Activated CD4-positive, alpha-beta memory T cell treated with anti-CD3 and anti-CD28 coated beads for 36 hours (primary cell): ENCODE measurements at regions not wholly inside any gene's neighbourhood (a gene's known extent, or its start where the extent isn't known, plus 50 kb on each side); places are given as distances from the start of the nearest gene placed in this dataset.

Experiments
- CTCF ChIA-PET: fragments of 350-600 bp; sonication (Branson Sonifier 250); formaldehyde crosslinking; loops from one replicate; lab custom pipeline; 2021; ENCODE audit warnings: antibody characterized with exemption, inconsistent platforms; lab: Charles Lee
- POLR2A ChIA-PET: fragments of 350-600 bp; sonication (Branson Sonifier 250); formaldehyde crosslinking; loops from one replicate; lab custom pipeline; 2021; ENCODE audit warnings: antibody characterized with exemption; lab: Charles Lee
- DNase-seq: peaks from one replicate; pipeline ENCODE4 v3.0.0-alpha.2; 2020
- H3K27ac Mint-ChIP-seq: one replicate; pipeline ENCODE4 v1.8.0; 2021; ENCODE audit warnings: mixed read lengths
- H3K27me3 Mint-ChIP-seq: one replicate; pipeline ENCODE4 v1.8.0; 2021; ENCODE audit warnings: mixed read lengths
- H3K36me3 Mint-ChIP-seq: one replicate; pipeline ENCODE4 v1.8.0; 2021; ENCODE audit warnings: mixed read lengths
- H3K4me1 Mint-ChIP-seq: one replicate; pipeline ENCODE4 v1.8.0; 2021; ENCODE audit warnings: low read depth, mixed read lengths
- H3K4me3 Mint-ChIP-seq: one replicate; pipeline ENCODE4 v1.8.0; 2021; ENCODE audit warnings: mild to moderate bottlenecking, mixed read lengths
- H3K9me3 Mint-ChIP-seq: one replicate; pipeline ENCODE4 v1.8.0; 2021; ENCODE audit warnings: mixed read lengths
- intact Hi-C: fragments of 100-400 bp; cut with micrococcal nuclease; formaldehyde crosslinking; loops from one replicate; pipeline ENCODE4 v1.15.1; 2023

GRCh38 chr6:21414065-21414464, 179.5 kb upstream of the SOX4 start:
- no peaks in the 10 kb centered on the region for H3K4me1 Mint-ChIP-seq
- POLR2A ChIA-PET, result no interaction called here
- peaks cover 2% of the 10 kb centered on the region for H3K9me3 Mint-ChIP-seq
- H3K27ac Mint-ChIP-seq, result no peak overlapping the region
- H3K36me3 Mint-ChIP-seq, result no peaks in the 10 kb centered on the region
- DNase-seq, result no peak
- no peak overlapping the region for H3K4me3 Mint-ChIP-seq
- peaks cover 6% of the 10 kb centered on the region for H3K27me3 Mint-ChIP-seq
- intact Hi-C loops, result no loop called here
- CTCF ChIA-PET, result no interaction called here

DNA sequence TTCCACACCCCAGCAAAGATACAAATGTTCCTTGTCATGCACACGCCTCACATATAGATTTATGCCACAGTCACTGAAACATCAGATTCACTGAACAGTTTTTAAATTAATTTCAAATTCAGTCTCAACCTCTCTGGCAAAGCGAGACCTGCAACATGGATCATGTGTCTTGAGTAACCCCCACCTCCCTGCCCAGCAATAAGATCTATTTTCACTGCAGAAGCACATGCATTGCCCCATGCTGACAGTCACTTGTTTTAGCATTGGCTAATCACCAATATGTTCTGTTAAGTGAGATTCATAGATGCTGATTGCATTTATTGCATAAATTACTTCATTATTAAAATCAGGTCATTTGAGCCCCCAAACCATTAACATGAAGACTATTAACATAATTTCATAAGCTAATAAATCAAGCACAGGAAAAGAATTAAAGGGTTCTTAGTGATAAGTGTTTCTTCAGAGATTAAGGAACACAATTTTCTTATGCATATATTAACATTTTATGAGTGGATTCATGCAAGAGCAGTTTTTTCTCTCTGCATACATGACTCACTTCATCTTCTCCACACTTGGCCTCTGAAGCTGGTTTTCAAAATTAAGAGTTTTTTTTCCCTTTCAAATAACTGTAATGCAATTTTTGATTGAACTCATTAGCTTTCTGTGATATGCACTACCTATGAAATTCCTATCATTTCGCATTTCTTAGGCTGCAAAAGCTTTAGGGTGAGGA, 173.2 kb upstream of the SOX4 start:
- Mint-ChIP-seq H3K9me3 (peaks cover 3% of the 10 kb centered on the region), H3K4me3 (no peak overlapping the region), H3K27me3 (no peaks in the 10 kb centered on the region), H3K36me3 (no peaks in the 10 kb centered on the region), H3K27ac (no peak overlapping the region), H3K4me1 (no peaks in the 10 kb centered on the region)
- intact Hi-C loops, result no loop called here
- ChIA-PET CTCF (no interaction called here), POLR2A (no interaction called here)
- no peak for DNase-seq

GRCh38 chr6:21420926-21421325, 172.6 kb upstream of the SOX4 start:
- Mint-ChIP-seq H3K27me3 (no peaks in the 10 kb centered on the region), H3K27ac (no peak overlapping the region), H3K36me3 (no peaks in the 10 kb centered on the region), H3K4me3 (no peak overlapping the region), H3K4me1 (no peaks in the 10 kb centered on the region), H3K9me3 (peaks cover 4% of the 10 kb centered on the region)
- intact Hi-C loops, result no loop called here
- ChIA-PET POLR2A (no interaction called here), CTCF (no interaction called here)
- DNase-seq, result no peak

- Mint-ChIP-seq H3K4me3 (no peak overlapping the region), H3K27ac (no peak overlapping the region), H3K36me3 (no peaks in the 10 kb centered on the region), H3K9me3 (peaks cover 8% of the 10 kb centered on the region), H3K4me1 (no peaks in the 10 kb centered on the region), H3K27me3 (no peaks in the 10 kb centered on the region)
- ChIA-PET CTCF (no interaction called here), POLR2A (no interaction called here)
- no peak for DNase-seq
- intact Hi-C loops, result no loop called here
Observed at GRCh38 chr6:21423106-21423854, 170.3 kb upstream of the SOX4 start.

DNA sequence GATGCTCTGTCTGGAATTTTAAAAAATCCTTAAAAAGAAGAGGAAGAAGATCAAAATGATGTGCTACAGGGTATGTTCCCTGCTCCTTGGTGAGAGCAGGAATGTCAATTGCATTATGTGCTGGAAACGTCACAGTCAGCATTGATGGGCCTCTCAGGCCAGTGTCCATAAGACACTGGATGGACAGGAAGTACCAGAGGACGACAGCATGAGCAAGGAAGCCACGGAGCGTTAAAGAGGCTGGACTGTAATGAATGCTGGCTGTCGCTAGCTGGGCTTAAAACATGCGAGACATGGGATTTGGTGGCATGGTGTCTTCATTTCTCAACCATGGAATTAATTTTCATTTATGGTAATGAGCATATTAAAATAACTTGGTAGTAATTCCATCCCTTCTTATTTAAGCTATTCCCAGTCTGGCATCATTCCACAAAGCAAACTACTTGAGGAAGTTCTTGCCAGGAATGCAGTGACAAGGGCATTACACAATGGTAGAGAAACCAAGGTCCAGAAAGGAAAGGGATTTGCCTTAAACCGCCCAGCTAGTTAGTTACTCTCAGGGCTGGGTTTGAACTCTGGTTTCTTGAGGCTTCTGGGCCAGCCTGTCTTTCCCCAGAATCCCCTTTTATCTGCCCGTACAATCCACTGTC, 166.6 kb upstream of the SOX4 start:
- intact Hi-C loops, result no loop called here
- DNase-seq, result no peak
- H3K9me3 Mint-ChIP-seq, result peaks cover 6% of the 10 kb centered on the region

GRCh38 chr6:21429291-21429690, 164.3 kb upstream of the SOX4 start:
- H3K9me3 Mint-ChIP-seq, result peaks cover 4% of the 10 kb centered on the region
- H3K4me3 Mint-ChIP-seq, result no peak overlapping the region
- H3K4me1 Mint-ChIP-seq, result no peaks in the 10 kb centered on the region
- H3K27me3 Mint-ChIP-seq, result peaks cover 9% of the 10 kb centered on the region
- intact Hi-C loops, result no loop called here
- H3K36me3 Mint-ChIP-seq, result no peaks in the 10 kb centered on the region
- CTCF ChIA-PET, result no interaction called here
- POLR2A ChIA-PET, result no interaction called here
- H3K27ac Mint-ChIP-seq, result no peak overlapping the region
- no peak for DNase-seq

More for the DNA sequence above, 166.6 kb upstream of the SOX4 start:
- H3K36me3 Mint-ChIP-seq, result no peaks in the 10 kb centered on the region
- CTCF ChIA-PET, result no interaction called here
- POLR2A ChIA-PET, result no interaction called here
- no peaks in the 10 kb centered on the region for H3K4me1 Mint-ChIP-seq
- no peak overlapping the region for H3K27ac Mint-ChIP-seq
- peaks cover 7% of the 10 kb centered on the region for H3K27me3 Mint-ChIP-seq
- H3K4me3 Mint-ChIP-seq, result no peak overlapping the region

DNA sequence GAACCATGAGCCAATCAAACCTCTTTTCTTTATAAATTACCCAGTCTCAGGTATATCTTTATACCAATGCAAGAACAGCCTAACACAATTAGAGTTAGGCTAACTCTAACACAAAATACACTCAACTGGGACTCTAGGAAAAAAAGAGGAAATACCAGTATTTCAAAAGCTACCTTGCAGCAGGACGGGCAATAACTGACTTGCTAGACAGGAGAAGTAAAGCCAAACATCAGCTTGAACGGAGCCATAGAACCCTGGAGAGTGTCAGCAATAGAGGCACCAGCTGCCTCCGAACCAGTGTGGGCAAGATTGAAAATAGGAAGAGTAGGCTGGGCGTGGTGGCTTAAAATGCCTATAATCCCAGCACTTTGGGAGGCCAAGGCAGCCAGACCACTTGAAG, 162.0 kb upstream of the SOX4 start:
- ChIA-PET CTCF (no interaction called here), POLR2A (no interaction called here)
- intact Hi-C loops, result no loop called here
- Mint-ChIP-seq H3K9me3 (no peaks in the 10 kb centered on the region), H3K4me3 (no peak overlapping the region), H3K27me3 (peaks cover 9% of the 10 kb centered on the region), H3K27ac (no peak overlapping the region), H3K36me3 (no peaks in the 10 kb centered on the region), H3K4me1 (no peaks in the 10 kb centered on the region)
- no peak for DNase-seq

DNA sequence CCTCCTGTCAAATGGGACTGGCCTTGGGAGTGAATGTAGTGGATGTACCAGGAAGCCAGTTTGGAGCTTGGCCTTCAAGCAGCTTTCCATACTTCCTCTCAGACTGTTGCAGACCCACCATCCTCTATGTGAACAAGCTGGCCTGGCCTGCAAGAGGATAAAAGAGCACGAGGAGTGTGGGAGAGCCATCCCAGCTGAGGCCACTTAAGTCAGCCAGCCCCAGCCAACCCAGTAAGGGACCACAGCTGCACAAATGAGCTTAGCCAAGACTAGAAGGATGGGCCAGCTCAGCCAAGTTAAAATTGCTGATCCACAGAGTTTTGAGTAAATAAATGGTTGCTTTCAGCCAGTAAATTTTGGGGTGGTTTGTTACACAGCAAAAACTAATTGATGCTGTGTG, 156.9 kb upstream of the SOX4 start:
- no peak for DNase-seq
- Mint-ChIP-seq H3K36me3 (no peaks in the 10 kb centered on the region), H3K9me3 (no peaks in the 10 kb centered on the region), H3K4me1 (peaks cover 14% of the 10 kb centered on the region), H3K27me3 (peaks cover 5% of the 10 kb centered on the region), H3K27ac (no peak overlapping the region), H3K4me3 (no peak overlapping the region)
- CTCF ChIA-PET, result no interaction called here
- POLR2A ChIA-PET, result no interaction called here
- intact Hi-C loops, result no loop called here

DNA sequence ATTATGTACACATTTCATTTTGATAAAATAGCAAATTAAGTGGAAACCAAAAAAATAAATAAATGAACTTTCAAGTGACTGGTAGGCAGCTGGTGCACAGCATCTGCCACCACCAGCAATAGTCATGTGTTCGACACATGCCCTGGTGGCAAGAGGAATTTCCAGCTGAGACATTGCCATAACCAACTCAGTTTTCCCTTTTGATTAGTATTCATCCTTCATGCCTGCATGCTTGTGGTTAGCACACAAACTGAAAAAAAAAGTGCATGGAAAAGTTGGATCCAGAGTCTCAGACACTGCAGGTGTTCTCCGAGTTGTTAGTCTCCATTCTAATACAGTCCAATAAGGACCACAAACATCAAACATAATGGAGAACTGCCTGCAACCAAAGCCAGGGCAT, 156.0 kb upstream of the SOX4 start:
- no peak overlapping the region for H3K27ac Mint-ChIP-seq
- ChIA-PET CTCF (no interaction called here), POLR2A (interaction anchor here (0.9 kb wide), 1 partner anchor 35 kb away, joined by 3 read pairs; no protein-coding TSS in a partner anchor)
- intact Hi-C loops, result no loop called here
- no peak for DNase-seq
- no peaks in the 10 kb centered on the region for H3K36me3 Mint-ChIP-seq
- no peak overlapping the region for H3K4me3 Mint-ChIP-seq
- no peaks in the 10 kb centered on the region for H3K9me3 Mint-ChIP-seq
- peaks cover 6% of the 10 kb centered on the region for H3K27me3 Mint-ChIP-seq
- peaks cover 14% of the 10 kb centered on the region for H3K4me1 Mint-ChIP-seq

DNA sequence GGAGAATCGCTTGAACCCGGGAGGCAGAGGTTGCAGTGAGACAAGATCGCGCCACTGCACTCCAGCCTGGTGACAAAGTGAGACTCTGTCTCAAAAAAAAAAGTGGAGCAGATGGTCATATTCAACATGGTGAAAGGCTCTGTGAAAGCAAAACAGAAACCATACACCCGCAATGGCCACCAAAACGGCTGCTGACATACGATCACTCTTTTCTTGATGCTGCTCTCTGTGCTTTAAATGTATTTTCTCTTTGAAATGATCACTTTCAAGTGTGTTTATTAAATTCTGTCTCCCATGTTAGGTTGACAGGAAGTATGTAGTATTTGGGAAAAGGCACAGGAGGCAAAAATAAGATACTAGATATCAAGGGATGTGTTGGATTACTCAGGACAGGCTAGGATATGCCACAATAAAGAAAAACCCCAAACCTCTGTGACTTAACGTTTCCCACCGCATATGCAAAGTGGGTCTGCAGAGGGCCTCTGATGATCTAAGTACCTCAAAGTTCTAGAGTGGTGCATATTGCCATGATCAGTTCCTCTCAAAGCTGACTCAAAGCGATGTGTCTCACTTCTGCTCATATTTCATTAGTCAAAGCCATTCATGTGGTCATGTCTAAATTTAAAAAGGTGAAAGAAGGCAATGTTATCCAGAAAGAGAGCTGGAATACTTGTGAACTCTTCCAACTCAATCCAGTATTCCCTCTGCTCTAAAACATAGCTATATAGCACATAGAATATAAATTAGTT, 155.1 kb upstream of the SOX4 start:
- Mint-ChIP-seq H3K9me3 (no peaks in the 10 kb centered on the region), H3K36me3 (no peaks in the 10 kb centered on the region), H3K27ac (peak overlapping the region; percentile 66), H3K4me1 (peaks cover 14% of the 10 kb centered on the region), H3K4me3 (peak overlapping the region; percentile 11), H3K27me3 (peaks cover 6% of the 10 kb centered on the region)
- intact Hi-C loops, result loop anchor here (1.0 to 2.0 kb wide), 10 partner anchors 36 to 895 kb away; no protein-coding TSS in a partner anchor
- CTCF ChIA-PET, result no interaction called here
- POLR2A ChIA-PET, result interaction anchor here (0.9 kb wide), 1 partner anchor 36 kb away, joined by 3 read pairs; no protein-coding TSS in a partner anchor
- peak; percentile 73 for DNase-seq

- CTCF ChIA-PET, result no interaction called here
- H3K36me3 Mint-ChIP-seq, result no peaks in the 10 kb centered on the region
- no peaks in the 10 kb centered on the region for H3K9me3 Mint-ChIP-seq
- POLR2A ChIA-PET, result no interaction called here
- H3K4me1 Mint-ChIP-seq, result peaks cover 14% of the 10 kb centered on the region
- DNase-seq, result no peak
- H3K4me3 Mint-ChIP-seq, result no peak overlapping the region
- intact Hi-C loops, result loop anchor here (1.0 to 2.0 kb wide), 10 partner anchors 37 to 896 kb away; no protein-coding TSS in a partner anchor
- H3K27ac Mint-ChIP-seq, result no peak overlapping the region
- peaks cover 4% of the 10 kb centered on the region for H3K27me3 Mint-ChIP-seq
Observed at GRCh38 chr6:21438986-21439352, 154.6 kb upstream of the SOX4 start.

DNA sequence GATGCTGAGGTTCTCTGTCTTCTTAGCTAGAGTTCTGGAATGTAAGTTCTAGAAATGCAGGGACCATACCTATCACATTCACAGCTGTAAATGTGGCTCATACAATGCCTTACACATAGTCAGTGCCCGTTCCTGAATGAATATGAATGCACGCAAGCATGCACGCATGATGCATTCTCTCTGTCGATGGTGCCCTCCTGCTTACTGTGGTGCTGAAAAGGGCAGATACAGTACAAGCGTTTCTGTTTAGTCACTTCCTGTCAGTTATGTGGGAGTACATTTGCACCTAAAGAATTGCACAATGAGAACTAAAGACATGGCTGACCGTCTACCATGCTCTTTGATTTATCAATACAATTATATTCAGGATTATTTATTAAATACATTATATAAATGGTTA, 152.2 kb upstream of the SOX4 start:
- peaks cover 14% of the 10 kb centered on the region for H3K4me1 Mint-ChIP-seq
- DNase-seq, result peak; percentile 30

More for the DNA sequence above, 152.2 kb upstream of the SOX4 start:
- Mint-ChIP-seq H3K27ac (no peak overlapping the region), H3K9me3 (no peaks in the 10 kb centered on the region), H3K27me3 (peaks cover 9% of the 10 kb centered on the region), H3K4me3 (no peak overlapping the region), H3K36me3 (no peaks in the 10 kb centered on the region)
- intact Hi-C loops, result no loop called here
- CTCF ChIA-PET, result no interaction called here
- POLR2A ChIA-PET, result no interaction called here
